Suprapubic skin (tissue), 4 donors: ENCODE measurements at regions not wholly inside any gene's neighbourhood (a gene's known extent, or its start where the extent isn't known, plus 50 kb on each side); places are given as distances from the start of the nearest gene placed in this dataset.

Source experiments
- EP300 ChIP-seq: sonication (generic); formaldehyde crosslinking; IDR thresholded peaks from one replicate; pipeline ENCODE4 v1.6.1; 2017; ENCODE audit warnings: antibody characterized with exemption
- POLR2A ChIP-seq, 2 donors: fragments of 450-650 bp; IDR thresholded peaks; one replicate each; pipeline ENCODE4 v1.6.1; 2017; ENCODE audit warnings: antibody characterized with exemption in 2 of 2, mild to moderate bottlenecking in 2 of 2, moderate library complexity in 2 of 2
- POLR2AphosphoS5 ChIP-seq, 3 donors: sonication (generic); formaldehyde crosslinking; IDR thresholded peaks; one replicate each; pipeline ENCODE4 v1.6.1; 2017; ENCODE audit warnings: antibody characterized with exemption in 3 of 3
- TF ChIP-seq, protein P1 (sequence below), 2 donors: fragments of 200-600 bp in 1 of 2; fragments of 450-650 bp in 1 of 2; sonication (generic) in 1 of 2; IDR thresholded peaks; one replicate each; pipeline ENCODE4 v1.5.1; 2016 to 2019; ENCODE audit warnings: antibody characterized with exemption in 2 of 2, mild to moderate bottlenecking in 1 of 2, moderate library complexity in 1 of 2

DNA sequence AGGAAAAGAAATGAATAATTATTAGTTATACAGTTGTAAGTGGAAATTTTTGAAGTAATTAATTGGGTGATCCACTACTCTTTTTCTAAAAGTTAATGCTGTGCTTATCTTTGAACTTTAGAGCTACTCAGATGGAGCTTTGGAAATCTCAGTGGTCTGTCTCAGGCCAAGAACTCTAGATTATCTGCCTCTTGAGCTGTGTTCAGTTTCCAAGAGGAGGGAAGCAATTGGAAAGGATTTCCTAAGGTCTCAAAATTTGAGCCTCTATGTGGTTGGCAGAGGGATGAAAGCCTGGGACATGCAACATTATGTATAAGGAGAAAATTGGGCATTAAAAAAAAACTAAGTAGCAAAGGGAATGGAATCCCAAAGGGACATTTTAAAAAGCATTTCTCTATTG, 334.0 kb upstream of the PRICKLE1 start:
- TF ChIP-seq, protein P1, sequence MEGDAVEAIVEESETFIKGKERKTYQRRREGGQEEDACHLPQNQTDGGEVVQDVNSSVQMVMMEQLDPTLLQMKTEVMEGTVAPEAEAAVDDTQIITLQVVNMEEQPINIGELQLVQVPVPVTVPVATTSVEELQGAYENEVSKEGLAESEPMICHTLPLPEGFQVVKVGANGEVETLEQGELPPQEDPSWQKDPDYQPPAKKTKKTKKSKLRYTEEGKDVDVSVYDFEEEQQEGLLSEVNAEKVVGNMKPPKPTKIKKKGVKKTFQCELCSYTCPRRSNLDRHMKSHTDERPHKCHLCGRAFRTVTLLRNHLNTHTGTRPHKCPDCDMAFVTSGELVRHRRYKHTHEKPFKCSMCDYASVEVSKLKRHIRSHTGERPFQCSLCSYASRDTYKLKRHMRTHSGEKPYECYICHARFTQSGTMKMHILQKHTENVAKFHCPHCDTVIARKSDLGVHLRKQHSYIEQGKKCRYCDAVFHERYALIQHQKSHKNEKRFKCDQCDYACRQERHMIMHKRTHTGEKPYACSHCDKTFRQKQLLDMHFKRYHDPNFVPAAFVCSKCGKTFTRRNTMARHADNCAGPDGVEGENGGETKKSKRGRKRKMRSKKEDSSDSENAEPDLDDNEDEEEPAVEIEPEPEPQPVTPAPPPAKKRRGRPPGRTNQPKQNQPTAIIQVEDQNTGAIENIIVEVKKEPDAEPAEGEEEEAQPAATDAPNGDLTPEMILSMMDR (IDR thresholded peaks at IDR 0.05): no peak
- no peak for TF ChIP-seq POLR2AphosphoS5 (IDR thresholded peaks at IDR 0.05)
- no peak for TF ChIP-seq POLR2A (IDR thresholded peaks at IDR 0.05)
- TF ChIP-seq EP300: no peak
